ENCODE measurements at regions not wholly inside any gene's neighbourhood (a gene's known extent, or its start where the extent isn't known, plus 50 kb on each side); places are given as distances from the start of the nearest gene placed in this dataset.

GRCh38 chr10:44682507-44682906 lies 228.6 kb upstream of the TMEM72 start:
- DNase-seq, result peak; percentile 12

- no peak for DNase-seq
These were observed 226.5 kb upstream of the TMEM72 start for GRCh38 chr10:44684661-44685060.

GRCh38 chr10:44685220-44685619 lies 225.9 kb upstream of the TMEM72 start:
- DNase-seq, result no peak

- no peak for DNase-seq
These were observed 225.4 kb upstream of the TMEM72 start for GRCh38 chr10:44685747-44686146.

- DNase-seq, result no peak
These were observed 221.8 kb upstream of the TMEM72 start for GRCh38 chr10:44689368-44689767.

GRCh38 chr10:44696496-44696895 lies 214.6 kb upstream of the TMEM72 start:
- no peak for DNase-seq

GRCh38 chr10:44697116-44697515 lies 214.0 kb upstream of the TMEM72 start:
- no peak for DNase-seq

- DNase-seq, result no peak
These were observed 208.6 kb upstream of the TMEM72 start for GRCh38 chr10:44702531-44702930.

- DNase-seq, result no peak
These were observed 207.6 kb upstream of the TMEM72 start for GRCh38 chr10:44703241-44704155.

- DNase-seq, result no peak
These were observed 206.5 kb upstream of the TMEM72 start for GRCh38 chr10:44704616-44705015.

GRCh38 chr10:44706745-44707144 lies 204.4 kb upstream of the TMEM72 start:
- DNase-seq, result no peak

- DNase-seq, result no peak
These were observed 197.8 kb upstream of the TMEM72 start for GRCh38 chr10:44713307-44713706.

GRCh38 chr10:44714451-44714850 lies 196.7 kb upstream of the TMEM72 start:
- DNase-seq, result no peak

GRCh38 chr10:44715136-44715535 lies 196.0 kb upstream of the TMEM72 start:
- DNase-seq, result no peak

GRCh38 chr10:44716470-44717015 lies 194.6 kb upstream of the TMEM72 start:
- DNase-seq, result no peak

- no peak for DNase-seq
These were observed 188.1 kb upstream of the TMEM72 start for GRCh38 chr10:44723082-44723481.

GRCh38 chr10:44723619-44724325 lies 187.4 kb upstream of the TMEM72 start:
- no peak for DNase-seq

GRCh38 chr10:44724415-44725174 lies 186.5 kb upstream of the TMEM72 start:
- DNase-seq, result no peak

- no peak for DNase-seq
These were observed 185.7 kb upstream of the TMEM72 start for GRCh38 chr10:44725404-44725803.

GRCh38 chr10:44731283-44731682 lies 179.9 kb upstream of the TMEM72 start:
- DNase-seq, result no peak

- DNase-seq, result no peak
These were observed 177.3 kb upstream of the TMEM72 start for GRCh38 chr10:44733501-44734488.

All from renal pelvis (tissue), 1 donor.